Vagina (tissue), 2 donors: ENCODE measurements at regions not wholly inside any gene's neighbourhood (a gene's known extent, or its start where the extent isn't known, plus 50 kb on each side); places are given as distances from the start of the nearest gene placed in this dataset.

Source experiments
- POLR2A ChIP-seq, 2 donors: fragments of 450-650 bp; IDR thresholded peaks; one replicate each; pipeline ENCODE4 v1.6.1; 2017; ENCODE audit warnings: antibody characterized with exemption in 2 of 2, mild to moderate bottlenecking in 2 of 2, moderate library complexity in 2 of 2
- POLR2AphosphoS5 ChIP-seq, 2 donors: sonication (generic); formaldehyde crosslinking; IDR thresholded peaks; one replicate each; pipeline ENCODE4 v1.9.0; 2017; ENCODE audit warnings: antibody characterized with exemption in 2 of 2, mild to moderate bottlenecking in 2 of 2, low read depth in 1 of 2; ENCODE audit not compliant: insufficient read depth in 1 of 2
- TF ChIP-seq, protein P1 (sequence below), 3 experiments: fragments of 450-650 bp in 2 of 3; fragments of 200-600 bp in 1 of 3; sonication (generic) in 1 of 3; IDR thresholded peaks; one replicate each; pipeline ENCODE4 v1.5.1; 2017 to 2019; ENCODE audit warnings: antibody characterized with exemption in 3 of 3, mild to moderate bottlenecking in 2 of 3, moderate library complexity in 2 of 3

DNA sequence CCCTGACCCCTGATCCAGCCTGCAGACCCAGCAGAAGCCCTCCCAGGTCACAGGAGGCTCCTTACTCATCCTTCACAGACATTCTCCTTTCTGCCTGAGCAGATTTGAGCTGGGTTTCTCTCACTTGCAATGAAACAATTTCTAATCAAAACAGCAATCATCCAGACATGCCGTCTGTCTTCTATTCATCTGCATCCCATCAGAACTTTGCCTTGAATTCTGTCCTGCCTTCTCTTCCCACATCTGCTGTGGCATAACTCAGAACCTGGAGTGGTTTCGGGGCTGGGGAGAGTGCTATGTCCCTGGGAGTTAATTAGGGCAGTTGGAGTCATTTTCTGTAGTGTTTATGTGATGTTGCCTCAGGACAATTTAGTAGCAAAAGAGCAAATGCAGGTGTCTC, 278.6 kb downstream of the CBLN1 start:
- no peak for TF ChIP-seq POLR2A (IDR thresholded peaks at IDR 0.05)
- TF ChIP-seq, protein P1, sequence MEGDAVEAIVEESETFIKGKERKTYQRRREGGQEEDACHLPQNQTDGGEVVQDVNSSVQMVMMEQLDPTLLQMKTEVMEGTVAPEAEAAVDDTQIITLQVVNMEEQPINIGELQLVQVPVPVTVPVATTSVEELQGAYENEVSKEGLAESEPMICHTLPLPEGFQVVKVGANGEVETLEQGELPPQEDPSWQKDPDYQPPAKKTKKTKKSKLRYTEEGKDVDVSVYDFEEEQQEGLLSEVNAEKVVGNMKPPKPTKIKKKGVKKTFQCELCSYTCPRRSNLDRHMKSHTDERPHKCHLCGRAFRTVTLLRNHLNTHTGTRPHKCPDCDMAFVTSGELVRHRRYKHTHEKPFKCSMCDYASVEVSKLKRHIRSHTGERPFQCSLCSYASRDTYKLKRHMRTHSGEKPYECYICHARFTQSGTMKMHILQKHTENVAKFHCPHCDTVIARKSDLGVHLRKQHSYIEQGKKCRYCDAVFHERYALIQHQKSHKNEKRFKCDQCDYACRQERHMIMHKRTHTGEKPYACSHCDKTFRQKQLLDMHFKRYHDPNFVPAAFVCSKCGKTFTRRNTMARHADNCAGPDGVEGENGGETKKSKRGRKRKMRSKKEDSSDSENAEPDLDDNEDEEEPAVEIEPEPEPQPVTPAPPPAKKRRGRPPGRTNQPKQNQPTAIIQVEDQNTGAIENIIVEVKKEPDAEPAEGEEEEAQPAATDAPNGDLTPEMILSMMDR (IDR thresholded peaks at IDR 0.05) = no peak
- no peak for TF ChIP-seq POLR2AphosphoS5 (IDR thresholded peaks at IDR 0.05; ENCODE audit: insufficient read depth in 1 of 2, low read depth in 1 of 2)
